ENCODE measurements at regions not wholly inside any gene's neighbourhood (a gene's known extent, or its start where the extent isn't known, plus 50 kb on each side); places are given as distances from the start of the nearest gene placed in this dataset.
"Not testable (repeated sequence)": the region's sequence is repeated elsewhere in the genome, so short reads cannot be mapped to it uniquely, and the experiment has no call there.

DNA sequence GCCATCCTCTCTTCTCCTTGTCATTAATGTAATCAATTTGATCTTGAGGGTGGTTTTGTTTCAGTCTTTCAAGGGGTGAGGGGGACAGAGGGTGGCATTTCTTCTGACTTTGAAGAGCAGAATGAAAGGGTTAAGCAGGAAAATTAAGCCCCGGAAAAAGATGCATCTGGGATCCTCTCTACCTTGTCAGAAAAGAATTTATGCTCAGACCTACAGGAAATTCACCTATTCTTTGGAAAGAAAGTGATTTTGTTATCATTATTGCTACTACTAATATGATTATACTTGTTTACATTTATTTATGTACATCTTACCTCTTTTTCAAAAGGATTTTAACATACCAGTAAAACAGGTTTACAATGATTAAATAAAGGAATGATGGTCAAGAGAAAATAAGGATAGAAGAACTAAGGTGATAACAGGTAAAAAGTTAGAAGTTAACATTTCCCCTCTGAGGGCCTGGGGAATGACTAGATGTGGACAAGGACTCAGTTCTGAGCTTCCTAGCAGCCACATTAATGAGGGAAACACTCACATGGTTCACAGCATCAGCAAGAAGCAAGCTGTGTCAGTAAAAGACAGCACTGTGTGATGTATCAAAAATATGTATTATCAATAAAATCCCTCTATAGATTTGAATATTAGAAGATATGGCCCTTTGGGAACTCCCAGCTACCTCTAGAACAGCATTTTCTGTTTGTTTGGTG is 151.4 kb downstream of the MYCN start:
- Histone ChIP-seq H2AFZ (ENCODE audit: low read length) (no peak overlapping the region), H3K4me3 (ENCODE audit: low read depth, low read length, poor library complexity, severe bottlenecking) (no peak overlapping the region), H3K4me1 (ENCODE audit: insufficient read depth, low read length, severe bottlenecking) (no peaks in the 10 kb centered on the region), H3K79me2 (ENCODE audit: insufficient read depth, low read length) (no peaks in the 10 kb centered on the region), H3K9me2 (ENCODE audit: low read depth, low read length) (no peaks in the 10 kb centered on the region), H3K27me3 (ENCODE audit: insufficient read depth, low read length) (no peaks in the 10 kb centered on the region), H3F3A (ENCODE audit: insufficient read depth, low read length) (no peaks in the 10 kb centered on the region), H3K9me3 (ENCODE audit: low read length) (no peaks in the 10 kb centered on the region), H3K9ac (ENCODE audit: low read length) (no peak overlapping the region), H3K27ac (ENCODE audit: low read depth, low read length, poor library complexity, severe bottlenecking) (no peak overlapping the region), H4K20me1 (ENCODE audit: insufficient read depth, low read length) (no peaks in the 10 kb centered on the region), H3K4me2 (ENCODE audit: low read length) (no peak overlapping the region), H3K36me3 (ENCODE audit: insufficient read depth, low read length) (no peaks in the 10 kb centered on the region)
- TF ChIP-seq, protein P1, sequence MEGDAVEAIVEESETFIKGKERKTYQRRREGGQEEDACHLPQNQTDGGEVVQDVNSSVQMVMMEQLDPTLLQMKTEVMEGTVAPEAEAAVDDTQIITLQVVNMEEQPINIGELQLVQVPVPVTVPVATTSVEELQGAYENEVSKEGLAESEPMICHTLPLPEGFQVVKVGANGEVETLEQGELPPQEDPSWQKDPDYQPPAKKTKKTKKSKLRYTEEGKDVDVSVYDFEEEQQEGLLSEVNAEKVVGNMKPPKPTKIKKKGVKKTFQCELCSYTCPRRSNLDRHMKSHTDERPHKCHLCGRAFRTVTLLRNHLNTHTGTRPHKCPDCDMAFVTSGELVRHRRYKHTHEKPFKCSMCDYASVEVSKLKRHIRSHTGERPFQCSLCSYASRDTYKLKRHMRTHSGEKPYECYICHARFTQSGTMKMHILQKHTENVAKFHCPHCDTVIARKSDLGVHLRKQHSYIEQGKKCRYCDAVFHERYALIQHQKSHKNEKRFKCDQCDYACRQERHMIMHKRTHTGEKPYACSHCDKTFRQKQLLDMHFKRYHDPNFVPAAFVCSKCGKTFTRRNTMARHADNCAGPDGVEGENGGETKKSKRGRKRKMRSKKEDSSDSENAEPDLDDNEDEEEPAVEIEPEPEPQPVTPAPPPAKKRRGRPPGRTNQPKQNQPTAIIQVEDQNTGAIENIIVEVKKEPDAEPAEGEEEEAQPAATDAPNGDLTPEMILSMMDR (IDR thresholded peaks at IDR 0.05; ENCODE audit: low read length), result no peak
- TF ChIP-seq EZH2 (IDR thresholded peaks at IDR 0.05; ENCODE audit: borderline replicate concordance, low read length), result no peak

DNA sequence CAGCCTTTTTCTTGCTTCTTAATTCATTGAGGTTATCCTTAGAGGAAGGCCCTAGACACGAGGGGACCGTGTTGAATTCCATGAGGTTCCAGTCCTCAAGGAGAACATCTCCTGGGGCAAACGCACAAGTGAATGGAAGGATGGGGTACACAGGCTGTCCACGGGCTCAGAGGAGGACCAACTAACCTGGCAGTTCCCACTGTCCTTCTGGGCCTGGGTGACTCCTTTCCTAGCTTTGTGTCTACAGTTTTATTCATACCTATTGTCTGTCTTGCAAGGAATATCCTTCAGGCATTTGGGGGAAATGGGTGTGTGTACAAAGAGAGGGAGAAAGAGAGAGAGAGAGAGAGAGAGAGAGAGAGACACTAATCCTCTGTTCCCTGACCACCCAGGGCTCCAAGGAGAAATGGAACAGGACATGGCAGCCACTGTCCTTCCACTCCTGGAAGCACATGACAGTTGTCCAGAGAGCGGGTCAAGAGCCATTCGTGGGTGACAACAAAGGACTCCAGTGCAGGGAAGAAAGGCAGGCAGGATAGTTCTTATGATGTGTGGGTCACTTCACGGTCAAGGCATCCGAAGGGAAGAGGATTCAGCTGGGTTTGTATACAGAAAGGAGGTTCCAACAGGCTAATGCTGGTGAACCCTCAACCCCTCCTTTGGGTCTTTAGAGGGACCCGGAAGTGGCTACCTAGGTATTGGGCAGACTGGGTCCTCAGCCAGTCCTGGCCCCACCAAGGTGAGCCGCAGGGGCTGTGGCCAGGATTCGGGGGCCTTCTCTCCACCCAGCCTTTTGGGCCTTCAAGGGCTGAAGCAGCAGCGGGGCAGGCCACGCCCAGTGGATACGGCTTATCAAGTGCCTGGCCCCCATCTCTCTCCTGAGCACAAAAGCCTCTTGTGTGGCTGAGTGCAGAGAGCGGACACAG is 150.6 kb downstream of the MYCN start:
- Histone ChIP-seq H3K36me3 (ENCODE audit: insufficient read depth, low read length) (no peaks in the 10 kb centered on the region), H4K20me1 (ENCODE audit: insufficient read depth, low read length) (no peaks in the 10 kb centered on the region), H3K4me1 (ENCODE audit: insufficient read depth, low read length, severe bottlenecking) (no peaks in the 10 kb centered on the region), H2AFZ (ENCODE audit: low read length) (no peak overlapping the region), H3K9me2 (ENCODE audit: low read depth, low read length) (no peaks in the 10 kb centered on the region), H3K4me2 (ENCODE audit: low read length) (no peak overlapping the region), H3K9ac (ENCODE audit: low read length) (no peak overlapping the region), H3K9me3 (ENCODE audit: low read length) (no peaks in the 10 kb centered on the region), H3K27ac (ENCODE audit: low read depth, low read length, poor library complexity, severe bottlenecking) (no peak overlapping the region), H3K79me2 (ENCODE audit: insufficient read depth, low read length) (no peaks in the 10 kb centered on the region), H3K4me3 (ENCODE audit: low read depth, low read length, poor library complexity, severe bottlenecking) (no peak overlapping the region), H3F3A (ENCODE audit: insufficient read depth, low read length) (no peaks in the 10 kb centered on the region), H3K27me3 (ENCODE audit: insufficient read depth, low read length) (no peaks in the 10 kb centered on the region)
- TF ChIP-seq, protein P1 (IDR thresholded peaks at IDR 0.05; ENCODE audit: low read length), result no peak
- no peak for TF ChIP-seq EZH2 (IDR thresholded peaks at IDR 0.05; ENCODE audit: borderline replicate concordance, low read length)

DNA sequence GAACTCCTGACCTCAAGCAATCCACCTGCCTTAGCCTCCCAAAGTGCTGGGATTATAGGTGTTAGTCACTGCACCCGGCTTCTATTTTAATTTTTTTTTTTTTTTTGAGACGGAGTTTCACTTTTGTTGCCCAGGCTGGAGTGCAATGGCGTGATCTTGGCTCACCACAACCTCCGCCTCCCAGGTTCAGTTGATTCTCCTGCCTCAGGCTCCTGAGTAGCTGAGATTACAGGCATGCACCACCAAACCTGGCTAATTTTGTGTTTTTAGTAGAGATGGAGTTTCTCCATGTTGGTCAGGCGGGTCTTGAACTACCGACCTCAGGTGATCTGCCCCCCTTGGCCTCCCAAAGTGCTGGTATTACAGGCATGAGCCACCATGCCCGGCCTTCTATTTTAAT is 149.1 kb downstream of the MYCN start:
- H4K20me1 ChIP-seq (ENCODE audit: insufficient read depth, low read length); H3K9me3 ChIP-seq (ENCODE audit: low read length); H3K9me2 ChIP-seq (ENCODE audit: low read depth, low read length); H3K4me2 ChIP-seq (ENCODE audit: low read length); H3K79me2 ChIP-seq (ENCODE audit: insufficient read depth, low read length); H3K4me1 ChIP-seq (ENCODE audit: insufficient read depth, low read length, severe bottlenecking); H2AFZ ChIP-seq (ENCODE audit: low read length); H3F3A ChIP-seq (ENCODE audit: insufficient read depth, low read length); H3K9ac ChIP-seq (ENCODE audit: low read length); H3K27me3 ChIP-seq (ENCODE audit: insufficient read depth, low read length); H3K27ac ChIP-seq (ENCODE audit: low read depth, low read length, poor library complexity, severe bottlenecking); H3K36me3 ChIP-seq (ENCODE audit: insufficient read depth, low read length); H3K4me3 ChIP-seq (ENCODE audit: low read depth, low read length, poor library complexity, severe bottlenecking): not testable (repeated sequence)
